Right lobe of liver (tissue), 4 donors: ENCODE measurements at regions not wholly inside any gene's neighbourhood (a gene's known extent, or its start where the extent isn't known, plus 50 kb on each side); places are given as distances from the start of the nearest gene placed in this dataset.

Experiments used
- POLR2A ChIP-seq: fragments of 450-650 bp; IDR thresholded peaks from one replicate; pipeline ENCODE4 v1.6.1; 2017; ENCODE audit warnings: antibody characterized with exemption, mild to moderate bottlenecking
- TF ChIP-seq, protein P1 (sequence below), 4 donors: fragments of 200-600 bp in 3 of 4; fragments of 450-650 bp in 1 of 4; IDR thresholded peaks; one replicate each; pipeline versions ENCODE4 v1.5.1 to v1.8.0; 2016 to 2022; ENCODE audit warnings: antibody characterized with exemption in 4 of 4, mild to moderate bottlenecking in 2 of 4
- donor health status: DM: no; HTN: no; CAD: no.
- donor health status: DM: no; HTN: no; CAD: no.
- donor health status: DM: no; HTN: yes; CAD: no.

- TF ChIP-seq, protein P1, sequence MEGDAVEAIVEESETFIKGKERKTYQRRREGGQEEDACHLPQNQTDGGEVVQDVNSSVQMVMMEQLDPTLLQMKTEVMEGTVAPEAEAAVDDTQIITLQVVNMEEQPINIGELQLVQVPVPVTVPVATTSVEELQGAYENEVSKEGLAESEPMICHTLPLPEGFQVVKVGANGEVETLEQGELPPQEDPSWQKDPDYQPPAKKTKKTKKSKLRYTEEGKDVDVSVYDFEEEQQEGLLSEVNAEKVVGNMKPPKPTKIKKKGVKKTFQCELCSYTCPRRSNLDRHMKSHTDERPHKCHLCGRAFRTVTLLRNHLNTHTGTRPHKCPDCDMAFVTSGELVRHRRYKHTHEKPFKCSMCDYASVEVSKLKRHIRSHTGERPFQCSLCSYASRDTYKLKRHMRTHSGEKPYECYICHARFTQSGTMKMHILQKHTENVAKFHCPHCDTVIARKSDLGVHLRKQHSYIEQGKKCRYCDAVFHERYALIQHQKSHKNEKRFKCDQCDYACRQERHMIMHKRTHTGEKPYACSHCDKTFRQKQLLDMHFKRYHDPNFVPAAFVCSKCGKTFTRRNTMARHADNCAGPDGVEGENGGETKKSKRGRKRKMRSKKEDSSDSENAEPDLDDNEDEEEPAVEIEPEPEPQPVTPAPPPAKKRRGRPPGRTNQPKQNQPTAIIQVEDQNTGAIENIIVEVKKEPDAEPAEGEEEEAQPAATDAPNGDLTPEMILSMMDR (IDR thresholded peaks at IDR 0.05), result no peak
- TF ChIP-seq POLR2A, result no peak
These were observed 54.1 kb upstream of the RAB38 start for GRCh38 chr11:88229303-88229702.
